GM21381 (cell line): ENCODE measurements at regions not wholly inside any gene's neighbourhood (a gene's known extent, or its start where the extent isn't known, plus 50 kb on each side); places are given as distances from the start of the nearest gene placed in this dataset.

Experiments
- ATAC-seq: cut with Tn5 transposase; IDR thresholded peaks from one replicate; pipeline ENCODE4 v1.9.1; 2021; ENCODE audit warnings: mild to moderate bottlenecking, moderate library complexity; ENCODE audit not compliant: unreplicated experiment

GRCh38 chr2:45182667-45183295 lies 173.5 kb upstream of the SIX2 start:
- no peak for ATAC-seq

GRCh38 chr2:45180779-45181178 lies 171.5 kb upstream of the SIX2 start:
- ATAC-seq = no peak

GRCh38 chr2:45180033-45180746 lies 170.9 kb upstream of the SIX2 start:
- no peak for ATAC-seq

GRCh38 chr2:45178854-45179253 lies 169.6 kb upstream of the SIX2 start:
- ATAC-seq = no peak

GRCh38 chr2:45178359-45178758 lies 169.1 kb upstream of the SIX2 start:
- no peak for ATAC-seq

GRCh38 chr2:45177870-45178269 lies 168.6 kb upstream of the SIX2 start:
- ATAC-seq = no peak

- ATAC-seq = no peak
Measured at GRCh38 chr2:45176390-45176789, 167.1 kb upstream of the SIX2 start.

- ATAC-seq = no peak
Measured at GRCh38 chr2:45173513-45173912, 164.3 kb upstream of the SIX2 start.

- no peak for ATAC-seq
Measured at GRCh38 chr2:45172760-45173392, 163.6 kb upstream of the SIX2 start.

GRCh38 chr2:45172142-45172541 lies 162.9 kb upstream of the SIX2 start:
- no peak for ATAC-seq

- ATAC-seq = no peak
Measured at GRCh38 chr2:45171136-45171501, 161.9 kb upstream of the SIX2 start.

GRCh38 chr2:45170191-45171135 lies 161.2 kb upstream of the SIX2 start:
- no peak for ATAC-seq

GRCh38 chr2:45169339-45170190 lies 160.3 kb upstream of the SIX2 start:
- ATAC-seq = no peak

- ATAC-seq = no peak
Measured at GRCh38 chr2:45168711-45169338, 159.6 kb upstream of the SIX2 start.

- ATAC-seq = no peak
Measured at GRCh38 chr2:45167920-45168629, 158.8 kb upstream of the SIX2 start.

GRCh38 chr2:45166229-45166890 lies 157.1 kb upstream of the SIX2 start:
- ATAC-seq = no peak

GRCh38 chr2:45162711-45163110 lies 153.5 kb upstream of the SIX2 start:
- ATAC-seq = no peak

GRCh38 chr2:45156605-45157004 lies 147.4 kb upstream of the SIX2 start:
- no peak for ATAC-seq
